ENCODE measurements at regions not wholly inside any gene's neighbourhood (a gene's known extent, or its start where the extent isn't known, plus 50 kb on each side); places are given as distances from the start of the nearest gene placed in this dataset.

DNA sequence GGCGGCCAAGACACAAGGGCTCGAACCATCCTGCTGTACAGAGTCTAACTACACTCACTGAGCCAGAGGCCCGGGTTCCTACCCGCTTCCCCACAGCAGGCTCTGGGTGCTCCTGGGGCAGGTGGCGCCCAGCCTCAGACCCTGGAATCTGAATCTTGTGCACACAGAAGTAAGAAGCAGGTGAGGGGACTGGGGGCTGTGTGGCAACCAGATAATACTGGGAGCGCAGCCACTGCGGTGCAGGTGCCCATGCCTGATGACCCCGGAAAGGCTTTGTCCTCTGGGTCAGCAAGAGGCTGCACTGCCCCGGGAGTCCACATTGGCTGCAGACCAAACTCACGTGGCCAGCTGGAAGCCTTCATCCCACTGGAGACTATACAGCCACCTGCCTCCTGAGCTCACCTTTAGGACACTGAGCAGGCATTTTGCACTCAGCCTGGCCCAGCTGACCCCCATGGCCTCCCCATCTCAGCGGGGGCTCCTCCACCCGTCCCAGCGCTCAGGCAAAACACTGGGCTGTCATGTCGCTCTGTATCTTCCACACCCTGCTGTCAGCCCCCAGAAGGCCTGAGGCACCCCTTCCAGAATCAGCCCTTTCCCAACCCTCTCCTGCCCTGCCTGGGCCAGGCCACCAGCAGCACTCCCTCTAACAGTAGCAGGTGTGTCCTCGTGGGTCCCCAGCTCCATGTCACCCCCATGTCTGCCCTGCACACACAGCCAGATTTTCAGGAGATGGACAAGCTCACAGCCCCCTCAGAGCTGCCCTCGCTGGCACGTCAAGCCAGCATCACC lies 101.0 kb upstream of the IQSEC1 start:
- POLR2A ChIA-PET: interaction anchor here (0.7 to 1.2 kb wide), 3 partner anchors 10 to 122 kb away, joined by 3 to 5 read pairs (median 4); no protein-coding TSS in a partner anchor
- peak; percentile 50 for ATAC-seq
- Histone ChIP-seq H2AFZ (ENCODE audit: low read depth, low read length) (no peak overlapping the region), H3K4me2 (ENCODE audit: insufficient read depth, low read length) (no peak overlapping the region), H3K9me3 (replicated peaks; ENCODE audit: control insufficient read depth, insufficient read depth, low read depth, low read length) (0 out of 2 replicates have a peak, but pooled peaks cover 2% of the 10 kb centered on the region), H3K27ac (ENCODE audit: extremely low read depth, low read depth, low read length) (no peak overlapping the region), H3K36me3 (ENCODE audit: control insufficient read depth, insufficient read depth, low read length) (no peaks in the 10 kb centered on the region), H4K20me1 (replicated peaks; ENCODE audit: control insufficient read depth, insufficient read depth, low read length) (peaks cover 3% of the 10 kb centered on the region), H3K9ac (ENCODE audit: insufficient read depth in 1 of 2, low read depth in 2 of 2, low read length in 2 of 2) (no peak overlapping the region), H3K4me3 (no peak overlapping the region), H3K27me3 (ENCODE audit: control insufficient read depth in 2 of 2, insufficient read depth in 2 of 2, low read length in 2 of 2) (peaks cover 18 to 40% of the 10 kb centered on the region in 2 experiments), H3K9me1 (ENCODE audit: control insufficient read depth, insufficient read depth, low read length) (no peaks in the 10 kb centered on the region), H3K4me1 (replicated peaks in 1 of 2; ENCODE audit: control insufficient read depth in 2 of 2, insufficient read depth in 2 of 2, low read length in 2 of 2) (no peaks in the 10 kb centered on the region; a peak in 1 of 5 replicates), H3K79me2 (ENCODE audit: control insufficient read depth, insufficient read depth, low read length) (no peaks in the 10 kb centered on the region)
- TF ChIP-seq BRD9 (IDR thresholded peaks at IDR 0.05; ENCODE audit: low read depth, partially characterized antibody): no peak
- DNase-seq (ENCODE audit: extremely low read depth in 1 of 4, low spot score in 3 of 4): no peak
- in situ Hi-C loops (cut with MboI): no loop called here
- no TSS peak for BruUV-seq (replicated peaks)
- CTCF ChIA-PET (ENCODE audit: low intra/inter-chr PET ratio): no interaction called here
- FAIRE-seq: no peak
- whole genome bisulfite sequencing (ENCODE audit: insufficient coverage, low coverage, missing lambda C conversion rate): 3% methylated on average over 17 of the region's 17 CpGs
- intact Hi-C loops (cut with micrococcal nuclease): no loop called here

DNA sequence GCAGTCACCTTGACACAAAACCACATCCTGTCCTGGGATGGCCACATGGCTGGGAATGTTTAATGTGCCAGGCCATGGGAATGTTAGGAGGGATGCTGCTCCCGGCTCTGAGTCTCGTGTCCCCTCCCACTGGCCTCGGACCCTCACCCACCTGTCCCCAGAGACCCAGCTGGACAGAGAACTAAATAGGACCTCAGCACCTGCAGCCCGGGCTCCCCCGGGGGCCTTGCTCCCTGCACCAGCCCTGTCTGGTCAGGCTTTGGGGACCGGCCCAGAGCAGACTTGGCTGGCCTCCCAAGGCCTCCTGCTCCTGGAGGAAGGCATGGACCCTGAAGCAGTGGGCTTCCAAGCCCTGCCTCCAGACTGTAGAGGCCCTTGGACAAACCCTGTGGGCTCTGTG lies 100.0 kb upstream of the IQSEC1 start:
- Histone ChIP-seq H4K20me1 (replicated peaks; ENCODE audit: control insufficient read depth, insufficient read depth, low read length) (peaks cover 3% of the 10 kb centered on the region), H3K4me3 (no peak overlapping the region), H3K9me1 (ENCODE audit: control insufficient read depth, insufficient read depth, low read length) (no peaks in the 10 kb centered on the region), H3K27me3 (ENCODE audit: control insufficient read depth in 2 of 2, insufficient read depth in 2 of 2, low read length in 2 of 2) (peaks cover 18 to 40% of the 10 kb centered on the region in 2 experiments), H3K79me2 (ENCODE audit: control insufficient read depth, insufficient read depth, low read length) (no peaks in the 10 kb centered on the region), H3K4me2 (ENCODE audit: insufficient read depth, low read length) (no peak overlapping the region), H3K36me3 (ENCODE audit: control insufficient read depth, insufficient read depth, low read length) (no peaks in the 10 kb centered on the region), H3K9ac (ENCODE audit: insufficient read depth in 1 of 2, low read depth in 2 of 2, low read length in 2 of 2) (no peak overlapping the region), H2AFZ (ENCODE audit: low read depth, low read length) (no peak overlapping the region), H3K9me3 (replicated peaks; ENCODE audit: control insufficient read depth, insufficient read depth, low read depth, low read length) (no peaks in the 10 kb centered on the region), H3K27ac (ENCODE audit: extremely low read depth, low read depth, low read length) (no peak overlapping the region), H3K4me1 (replicated peaks in 1 of 2; ENCODE audit: control insufficient read depth in 2 of 2, insufficient read depth in 2 of 2, low read length in 2 of 2) (no peaks in the 10 kb centered on the region; a peak in 1 of 5 replicates)
- POLR2A ChIA-PET: interaction anchor here (0.6 kb wide), 1 partner anchor 12 kb away, joined by 3 read pairs; no protein-coding TSS in a partner anchor
- intact Hi-C loops (cut with micrococcal nuclease) (no loop called here), in situ Hi-C loops (cut with MboI) (no loop called here)
- no peak for FAIRE-seq
- ATAC-seq: no peak
- CTCF ChIA-PET (ENCODE audit: low intra/inter-chr PET ratio): interaction anchor here (0.6 kb wide), 1 partner anchor 1820 kb away, joined by 4 read pairs; no protein-coding TSS in a partner anchor
- BruUV-seq (replicated peaks): no TSS peak
- WGBS (ENCODE audit: insufficient coverage, low coverage, missing lambda C conversion rate): 0% methylated on average over 6 of the region's 6 CpGs
- DNase-seq (ENCODE audit: extremely low read depth in 1 of 4, low spot score in 3 of 4): no peak
- TF ChIP-seq, protein P1, sequence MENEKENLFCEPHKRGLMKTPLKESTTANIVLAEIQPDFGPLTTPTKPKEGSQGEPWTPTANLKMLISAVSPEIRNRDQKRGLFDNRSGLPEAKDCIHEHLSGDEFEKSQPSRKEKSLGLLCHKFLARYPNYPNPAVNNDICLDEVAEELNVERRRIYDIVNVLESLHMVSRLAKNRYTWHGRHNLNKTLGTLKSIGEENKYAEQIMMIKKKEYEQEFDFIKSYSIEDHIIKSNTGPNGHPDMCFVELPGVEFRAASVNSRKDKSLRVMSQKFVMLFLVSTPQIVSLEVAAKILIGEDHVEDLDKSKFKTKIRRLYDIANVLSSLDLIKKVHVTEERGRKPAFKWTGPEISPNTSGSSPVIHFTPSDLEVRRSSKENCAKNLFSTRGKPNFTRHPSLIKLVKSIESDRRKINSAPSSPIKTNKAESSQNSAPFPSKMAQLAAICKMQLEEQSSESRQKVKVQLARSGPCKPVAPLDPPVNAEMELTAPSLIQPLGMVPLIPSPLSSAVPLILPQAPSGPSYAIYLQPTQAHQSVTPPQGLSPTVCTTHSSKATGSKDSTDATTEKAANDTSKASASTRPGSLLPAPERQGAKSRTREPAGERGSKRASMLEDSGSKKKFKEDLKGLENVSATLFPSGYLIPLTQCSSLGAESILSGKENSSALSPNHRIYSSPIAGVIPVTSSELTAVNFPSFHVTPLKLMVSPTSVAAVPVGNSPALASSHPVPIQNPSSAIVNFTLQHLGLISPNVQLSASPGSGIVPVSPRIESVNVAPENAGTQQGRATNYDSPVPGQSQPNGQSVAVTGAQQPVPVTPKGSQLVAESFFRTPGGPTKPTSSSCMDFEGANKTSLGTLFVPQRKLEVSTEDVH (IDR thresholded peaks at IDR 0.05; ENCODE audit: low read depth, partially characterized antibody): no peak
- TF ChIP-seq TBL1XR1 (IDR thresholded peaks at IDR 0.05; ENCODE audit: low read length in 2 of 2): no peak
- TF ChIP-seq, protein P2, sequence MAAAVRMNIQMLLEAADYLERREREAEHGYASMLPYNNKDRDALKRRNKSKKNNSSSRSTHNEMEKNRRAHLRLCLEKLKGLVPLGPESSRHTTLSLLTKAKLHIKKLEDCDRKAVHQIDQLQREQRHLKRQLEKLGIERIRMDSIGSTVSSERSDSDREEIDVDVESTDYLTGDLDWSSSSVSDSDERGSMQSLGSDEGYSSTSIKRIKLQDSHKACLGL (CRISPR knock-in tag; IDR thresholded peaks at IDR 0.05; ENCODE audit: borderline replicate concordance, poor library complexity, severe bottlenecking): no peak
- no peak for TF ChIP-seq RBM15 (IDR thresholded peaks at IDR 0.05; ENCODE audit: insufficient read depth, low read length)
- no peak for TF ChIP-seq NCOA2 (IDR thresholded peaks at IDR 0.05; ENCODE audit: partially characterized antibody in 2 of 2)
- no peak for TF ChIP-seq XRCC3 (IDR thresholded peaks at IDR 0.05)
- TF ChIP-seq ZNF740 (CRISPR knock-in tag; IDR thresholded peaks at IDR 0.05): no peak
- TF ChIP-seq ZNF740 (tag; IDR thresholded peaks at IDR 0.05): no peak
- TF ChIP-seq ZSCAN29 (IDR thresholded peaks at IDR 0.05): no peak
- TF ChIP-seq CHD2 (IDR thresholded peaks at IDR 0.05; ENCODE audit: low read depth, low read length): no peak

Measured in K562 (cell line).